Mesenchymal stem cell (in vitro differentiated cells and primary cell): ENCODE measurements at regions not wholly inside any gene's neighbourhood (a gene's known extent, or its start where the extent isn't known, plus 50 kb on each side); places are given as distances from the start of the nearest gene placed in this dataset.

ENCODE experiments used
- DNase-seq: peaks from one replicate; pipeline ENCODE4 v3.0.0-alpha.2; 2013
- H2AFZ ChIP-seq: one replicate; pipeline ENCODE4 v1.6.1; 2013; ENCODE audit warnings: low read depth, mild to moderate bottlenecking, control low read depth, inconsistent platforms, low read length, moderate library complexity
- H2AK5ac ChIP-seq: 2 replicates; pipeline ENCODE4 v1.6.1; 2013; ENCODE audit warnings: low read length, moderate library complexity, mild to moderate bottlenecking, inconsistent platforms; ENCODE audit not compliant: severe bottlenecking
- H2BK120ac ChIP-seq: one replicate; pipeline ENCODE4 v1.6.1; 2013; ENCODE audit warnings: low read depth, mild to moderate bottlenecking, inconsistent platforms, low read length, moderate library complexity
- H2BK12ac ChIP-seq, 2 experiments: one replicate each; pipeline ENCODE4 v1.6.1; 2013; ENCODE audit warnings: inconsistent platforms in 2 of 2, low read length in 2 of 2, mild to moderate bottlenecking in 2 of 2, moderate library complexity in 2 of 2, control low read depth in 1 of 2
- H2BK15ac ChIP-seq: one replicate; pipeline ENCODE4 v1.6.1; 2013; ENCODE audit warnings: mild to moderate bottlenecking, low read depth, inconsistent platforms; ENCODE audit not compliant: poor library complexity, severe bottlenecking
- H2BK5ac ChIP-seq: 2 replicates; pipeline ENCODE4 v1.6.1; 2013; ENCODE audit warnings: low read depth, mild to moderate bottlenecking, low read length, control low read depth, inconsistent platforms; ENCODE audit not compliant: poor library complexity, severe bottlenecking
- H3K14ac ChIP-seq, 2 experiments: one replicate each; pipeline ENCODE4 v1.6.1; 2013; ENCODE audit warnings: inconsistent platforms in 2 of 2, low read length in 2 of 2, control low read depth in 1 of 2, mild to moderate bottlenecking in 1 of 2, moderate library complexity in 1 of 2
- H3K18ac ChIP-seq, 2 experiments: one replicate each; pipeline ENCODE4 v1.6.1; 2013; ENCODE audit warnings: inconsistent platforms in 2 of 2, low read length in 2 of 2, control low read depth in 1 of 2, low read depth in 1 of 2, mild to moderate bottlenecking in 1 of 2
- H3K23ac ChIP-seq, 2 experiments: one replicate each; pipeline ENCODE4 v1.6.1; 2013; ENCODE audit warnings: inconsistent platforms in 2 of 2, low read length in 2 of 2, mild to moderate bottlenecking in 2 of 2, moderate library complexity in 2 of 2, control low read depth in 1 of 2
- H3K27ac ChIP-seq: 2 replicates; pipeline ENCODE4 v1.5.1; 2013; ENCODE audit warnings: mild to moderate bottlenecking, moderate library complexity, low read length, control low read depth, inconsistent platforms; ENCODE audit not compliant: poor library complexity, severe bottlenecking
- H3K27me3 ChIP-seq, 2 experiments: 2 replicates each; pipeline versions ENCODE4 v1.6.1 to v1.7.0; 2013; ENCODE audit warnings: low read length in 2 of 2, mild to moderate bottlenecking in 2 of 2, moderate library complexity in 2 of 2, control low read depth in 1 of 2, inconsistent platforms in 1 of 2; ENCODE audit not compliant: control insufficient read depth in 1 of 2, insufficient read depth in 1 of 2
- H3K36me3 ChIP-seq, 2 experiments: 2 replicates each; pipeline versions ENCODE4 v1.6.1 to v1.7.0; 2013; ENCODE audit warnings: low read length in 2 of 2, control low read depth in 1 of 2, inconsistent platforms in 1 of 2, low read depth in 1 of 2, mild to moderate bottlenecking in 1 of 2; ENCODE audit not compliant: insufficient read depth in 2 of 2, control insufficient read depth in 1 of 2
- H3K4ac ChIP-seq, 2 experiments: one replicate each; pipeline ENCODE4 v1.6.1; 2013; ENCODE audit warnings: inconsistent platforms in 2 of 2, low read length in 2 of 2, mild to moderate bottlenecking in 2 of 2, moderate library complexity in 2 of 2, control low read depth in 1 of 2, low read depth in 1 of 2
- H3K4me1 ChIP-seq: 2 replicates; pipeline ENCODE4 v1.6.1; 2013; ENCODE audit warnings: low read depth, low read length, control low read depth; ENCODE audit not compliant: control insufficient read depth, insufficient read depth
- H3K4me2 ChIP-seq: 2 replicates; pipeline ENCODE4 v1.6.1; 2013; ENCODE audit warnings: low read length, mild to moderate bottlenecking, inconsistent platforms; ENCODE audit not compliant: poor library complexity, severe bottlenecking
- H3K4me3 ChIP-seq, 2 experiments: 2 replicates each; pipeline versions ENCODE4 v1.5.1 to v1.7.0; 2013; ENCODE audit warnings: low read length in 2 of 2, mild to moderate bottlenecking in 2 of 2, control low read depth in 1 of 2, low read depth in 1 of 2; ENCODE audit not compliant: insufficient read depth in 1 of 2
- H3K79me1 ChIP-seq: replicated peaks from 2 replicates; pipeline ENCODE4 v1.6.1; 2013; ENCODE audit warnings: mild to moderate bottlenecking, control low read depth, low read length, inconsistent platforms; ENCODE audit not compliant: poor library complexity, severe bottlenecking
- H3K9ac ChIP-seq: 2 replicates; pipeline ENCODE4 v1.7.0; 2013; ENCODE audit warnings: mild to moderate bottlenecking, low read length, moderate library complexity
- H3K9me3 ChIP-seq: 2 replicates; pipeline ENCODE4 v1.7.0; 2013; ENCODE audit warnings: mild to moderate bottlenecking, low read length; ENCODE audit not compliant: control insufficient read depth
- H4K8ac ChIP-seq: one replicate; pipeline ENCODE4 v1.6.1; 2013; ENCODE audit warnings: inconsistent platforms, mild to moderate bottlenecking, low read length, moderate library complexity
- H4K91ac ChIP-seq: one replicate; pipeline ENCODE4 v1.6.1; 2013; ENCODE audit warnings: mild to moderate bottlenecking, low read length, inconsistent platforms
- WGBS: methylation state at CpG from one replicate; pipeline ENCODE4 v1.1.7; 2013; ENCODE audit warnings: mixed read lengths; 5-methylcytosine and 5-hydroxymethylcytosine counted together

- no peak overlapping the region for H3K4me3 ChIP-seq
- no peaks in the 10 kb centered on the region for H3K79me1 ChIP-seq
- no peak overlapping the region for H4K91ac ChIP-seq
- H2BK120ac ChIP-seq: no peak overlapping the region
- H3K18ac ChIP-seq: no peak overlapping the region
- no peak overlapping the region for H4K8ac ChIP-seq
- no peak overlapping the region for H2BK5ac ChIP-seq
- no peak overlapping the region for H3K23ac ChIP-seq
- WGBS: 88% methylated on average over 2 of the region's 4 CpGs
- H2AK5ac ChIP-seq: no peak overlapping the region
- H3K9ac ChIP-seq: no peak overlapping the region
- H3K14ac ChIP-seq: no peak overlapping the region
- H3K27me3 ChIP-seq: no peaks in the 10 kb centered on the region
- no peak overlapping the region for H2BK12ac ChIP-seq
- no peaks in the 10 kb centered on the region for H3K4me1 ChIP-seq
- H3K36me3 ChIP-seq: no peaks in the 10 kb centered on the region
- H2BK15ac ChIP-seq: no peak overlapping the region
- H3K4me2 ChIP-seq: no peak overlapping the region
- peaks cover 52% of the 10 kb centered on the region for H3K9me3 ChIP-seq
- DNase-seq: no peak
- no peak overlapping the region for H3K27ac ChIP-seq
- no peak overlapping the region for H3K4ac ChIP-seq
- H2AFZ ChIP-seq: no peak overlapping the region
Observed at GRCh38 chr2:107622741-107623310, 203.9 kb upstream of the RGPD4 start.

- no peak overlapping the region for H2AK5ac ChIP-seq
- no peak overlapping the region for H2AFZ ChIP-seq
- H3K36me3 ChIP-seq: no peaks in the 10 kb centered on the region
- no peak for DNase-seq
- H3K79me1 ChIP-seq: no peaks in the 10 kb centered on the region
- H3K9me3 ChIP-seq: peaks cover 40% of the 10 kb centered on the region
- no peak overlapping the region for H3K14ac ChIP-seq
- no peak overlapping the region for H2BK12ac ChIP-seq
- H3K23ac ChIP-seq: no peak overlapping the region
- H4K91ac ChIP-seq: no peak overlapping the region
- no peak overlapping the region for H3K4me2 ChIP-seq
- H4K8ac ChIP-seq: no peak overlapping the region
- H3K27ac ChIP-seq: no peak overlapping the region
- no peaks in the 10 kb centered on the region for H3K27me3 ChIP-seq
- H2BK5ac ChIP-seq: no peak overlapping the region
- H3K9ac ChIP-seq: no peak overlapping the region
- H3K4me1 ChIP-seq: no peaks in the 10 kb centered on the region
- H3K18ac ChIP-seq: no peak overlapping the region
- no peak overlapping the region for H2BK120ac ChIP-seq
- no peak overlapping the region for H3K4me3 ChIP-seq
- H2BK15ac ChIP-seq: no peak overlapping the region
- no peak overlapping the region for H3K4ac ChIP-seq
Observed at GRCh38 chr2:107625982-107626381, 200.7 kb upstream of the RGPD4 start.

GRCh38 chr2:107627164-107627563 lies 199.5 kb upstream of the RGPD4 start:
- no peak overlapping the region for H2BK120ac ChIP-seq
- H2BK15ac ChIP-seq: no peak overlapping the region
- H3K4me3 ChIP-seq: no peak overlapping the region
- DNase-seq: no peak
- H3K18ac ChIP-seq: no peak overlapping the region
- no peak overlapping the region for H3K23ac ChIP-seq
- H2AK5ac ChIP-seq: no peak overlapping the region
- no peaks in the 10 kb centered on the region for H3K36me3 ChIP-seq
- H2BK12ac ChIP-seq: no peak overlapping the region
- H3K4ac ChIP-seq: no peak overlapping the region
- H3K9ac ChIP-seq: no peak overlapping the region
- H2AFZ ChIP-seq: no peak overlapping the region
- no peak overlapping the region for H3K4me2 ChIP-seq
- H3K27me3 ChIP-seq: no peaks in the 10 kb centered on the region
- no peak overlapping the region for H2BK5ac ChIP-seq
- H4K8ac ChIP-seq: no peak overlapping the region
- H3K14ac ChIP-seq: no peak overlapping the region
- WGBS: no CpG with 5 or more reads among the region's 1 CpG
- H4K91ac ChIP-seq: no peak overlapping the region
- H3K9me3 ChIP-seq: peaks cover 38% of the 10 kb centered on the region
- H3K27ac ChIP-seq: no peak overlapping the region
- H3K79me1 ChIP-seq: no peaks in the 10 kb centered on the region
- H3K4me1 ChIP-seq: no peaks in the 10 kb centered on the region

- Histone ChIP-seq H3K27me3 (no peaks in the 10 kb centered on the region), H2AFZ (no peak overlapping the region), H3K4me2 (no peak overlapping the region), H2BK12ac (no peak overlapping the region), H3K18ac (no peak overlapping the region), H3K9ac (no peak overlapping the region), H2BK5ac (no peak overlapping the region), H3K23ac (no peak overlapping the region), H3K4me3 (no peak overlapping the region), H2AK5ac (no peak overlapping the region), H3K79me1 (no peaks in the 10 kb centered on the region), H3K4ac (no peak overlapping the region), H4K91ac (no peak overlapping the region), H2BK120ac (no peak overlapping the region), H3K4me1 (no peaks in the 10 kb centered on the region), H2BK15ac (no peak overlapping the region), H3K9me3 (peaks cover 43% of the 10 kb centered on the region), H3K36me3 (no peaks in the 10 kb centered on the region), H4K8ac (no peak overlapping the region), H3K14ac (no peak overlapping the region), H3K27ac (no peak overlapping the region)
- DNase-seq: no peak
- WGBS: no CpG with 5 or more reads among the region's 3 CpGs
Observed at GRCh38 chr2:107627926-107628325, 198.8 kb upstream of the RGPD4 start.
